Skeletal muscle satellite cell (primary cell): ENCODE measurements at regions not wholly inside any gene's neighbourhood (a gene's known extent, or its start where the extent isn't known, plus 50 kb on each side); places are given as distances from the start of the nearest gene placed in this dataset.
"Not testable (repeated sequence)": the region's sequence is repeated elsewhere in the genome, so short reads cannot be mapped to it uniquely, and the experiment has no call there.

Experiments
- H3K27me3 ChIP-seq: 2 replicates; pipeline ENCODE4 v1.7.0; 2013; ENCODE audit warnings: low read length; ENCODE audit not compliant: control insufficient read depth, insufficient read depth
- H3K36me3 ChIP-seq: 2 replicates; pipeline ENCODE4 v1.7.0; 2013; ENCODE audit warnings: mild to moderate bottlenecking, control low read depth, low read length; ENCODE audit not compliant: insufficient read depth
- H3K4me1 ChIP-seq: 2 replicates; pipeline ENCODE4 v1.7.0; 2013; ENCODE audit warnings: low read length; ENCODE audit not compliant: control insufficient read depth, insufficient read depth
- H3K4me2 ChIP-seq: 2 replicates; pipeline ENCODE4 v1.7.0; 2013; ENCODE audit warnings: mild to moderate bottlenecking, low read length
- H3K4me3 ChIP-seq: 2 replicates; pipeline ENCODE4 v1.7.0; 2013; ENCODE audit warnings: low read length
- H3K9ac ChIP-seq: 2 replicates; pipeline ENCODE4 v1.7.0; 2013; ENCODE audit warnings: mild to moderate bottlenecking, low read depth, low read length, moderate library complexity
- H3K9me3 ChIP-seq: replicated peaks from 2 replicates; pipeline ENCODE4 v1.7.0; 2013; ENCODE audit warnings: mild to moderate bottlenecking, control low read depth, low read length

GRCh38 chr14:106442857-106443256 is 916.5 kb downstream of the TMEM121 start:
- H3K36me3 ChIP-seq = no peaks in the 10 kb centered on the region
- no peaks in the 10 kb centered on the region for H3K9me3 ChIP-seq
- H3K4me2 ChIP-seq = no peak overlapping the region
- H3K4me1 ChIP-seq = no peaks in the 10 kb centered on the region
- H3K9ac ChIP-seq = no peak overlapping the region
- H3K4me3 ChIP-seq = no peak overlapping the region
- no peaks in the 10 kb centered on the region for H3K27me3 ChIP-seq

- no peak overlapping the region for H3K4me3 ChIP-seq
- H3K9ac ChIP-seq = no peak overlapping the region
- H3K36me3 ChIP-seq = no peaks in the 10 kb centered on the region
- no peak overlapping the region for H3K4me2 ChIP-seq
- no peaks in the 10 kb centered on the region for H3K9me3 ChIP-seq
- H3K4me1 ChIP-seq = no peaks in the 10 kb centered on the region
- H3K27me3 ChIP-seq = no peaks in the 10 kb centered on the region
These were observed 928.6 kb downstream of the TMEM121 start for GRCh38 chr14:106455026-106455425.

GRCh38 chr14:106459971-106460730 is 933.8 kb downstream of the TMEM121 start:
- Histone ChIP-seq H3K27me3 (no peaks in the 10 kb centered on the region), H3K4me2 (no peak overlapping the region), H3K9ac (no peak overlapping the region), H3K9me3 (no peaks in the 10 kb centered on the region), H3K4me3 (no peak overlapping the region), H3K4me1 (no peaks in the 10 kb centered on the region), H3K36me3 (no peaks in the 10 kb centered on the region)

GRCh38 chr14:106460916-106461315 is 934.5 kb downstream of the TMEM121 start:
- no peak overlapping the region for H3K9ac ChIP-seq
- H3K9me3 ChIP-seq = no peaks in the 10 kb centered on the region
- H3K36me3 ChIP-seq = no peaks in the 10 kb centered on the region
- H3K4me1 ChIP-seq = no peaks in the 10 kb centered on the region
- no peak overlapping the region for H3K4me2 ChIP-seq
- H3K4me3 ChIP-seq = no peak overlapping the region
- no peaks in the 10 kb centered on the region for H3K27me3 ChIP-seq

- H3K4me3 ChIP-seq, H3K27me3 ChIP-seq, H3K9ac ChIP-seq, H3K36me3 ChIP-seq, H3K9me3 ChIP-seq, H3K4me1 ChIP-seq, H3K4me2 ChIP-seq: not testable (repeated sequence)
These were observed 940.1 kb downstream of the TMEM121 start for GRCh38 chr14:106466483-106466882.

- H3K27me3 ChIP-seq, H3K36me3 ChIP-seq, H3K9ac ChIP-seq, H3K4me3 ChIP-seq, H3K9me3 ChIP-seq, H3K4me1 ChIP-seq, H3K4me2 ChIP-seq: not testable (repeated sequence)
These were observed 942.5 kb downstream of the TMEM121 start for GRCh38 chr14:106468869-106469268.

GRCh38 chr14:106470028-106470427 is 943.6 kb downstream of the TMEM121 start:
- H3K27me3 ChIP-seq, H3K9ac ChIP-seq, H3K4me3 ChIP-seq, H3K9me3 ChIP-seq, H3K4me2 ChIP-seq, H3K4me1 ChIP-seq, H3K36me3 ChIP-seq: not testable (repeated sequence)

GRCh38 chr14:106474261-106475028 is 948.1 kb downstream of the TMEM121 start:
- not testable (repeated sequence) for H3K27me3 ChIP-seq, H3K9me3 ChIP-seq, H3K4me3 ChIP-seq, H3K4me1 ChIP-seq, H3K36me3 ChIP-seq, H3K4me2 ChIP-seq, H3K9ac ChIP-seq

- H3K4me2 ChIP-seq, H3K9me3 ChIP-seq, H3K36me3 ChIP-seq, H3K4me3 ChIP-seq, H3K27me3 ChIP-seq, H3K4me1 ChIP-seq, H3K9ac ChIP-seq: not testable (repeated sequence)
These were observed 948.8 kb downstream of the TMEM121 start for GRCh38 chr14:106475214-106475613.

GRCh38 chr14:106477600-106477999 is 951.2 kb downstream of the TMEM121 start:
- not testable (repeated sequence) for H3K4me2 ChIP-seq, H3K9me3 ChIP-seq, H3K9ac ChIP-seq, H3K4me3 ChIP-seq, H3K36me3 ChIP-seq, H3K4me1 ChIP-seq, H3K27me3 ChIP-seq

GRCh38 chr14:106480287-106480686 is 953.9 kb downstream of the TMEM121 start:
- H3K4me2 ChIP-seq, H3K4me3 ChIP-seq, H3K36me3 ChIP-seq, H3K9ac ChIP-seq, H3K4me1 ChIP-seq, H3K27me3 ChIP-seq, H3K9me3 ChIP-seq: not testable (repeated sequence)

- not testable (repeated sequence) for H3K4me3 ChIP-seq, H3K9me3 ChIP-seq, H3K9ac ChIP-seq, H3K27me3 ChIP-seq, H3K36me3 ChIP-seq, H3K4me1 ChIP-seq, H3K4me2 ChIP-seq
These were observed 955.8 kb downstream of the TMEM121 start for GRCh38 chr14:106482213-106482612.
